ENCODE measurements at regions not wholly inside any gene's neighbourhood (a gene's known extent, or its start where the extent isn't known, plus 50 kb on each side); places are given as distances from the start of the nearest gene placed in this dataset.
A peak's percentile ranks its signal among the peaks of the same experiment; 100 is the strongest.

GRCh38 chr11:32161293-32161692, 70.4 kb downstream of the RCN1 start:
- no peak for DNase-seq (ENCODE audit: low spot score)

DNA sequence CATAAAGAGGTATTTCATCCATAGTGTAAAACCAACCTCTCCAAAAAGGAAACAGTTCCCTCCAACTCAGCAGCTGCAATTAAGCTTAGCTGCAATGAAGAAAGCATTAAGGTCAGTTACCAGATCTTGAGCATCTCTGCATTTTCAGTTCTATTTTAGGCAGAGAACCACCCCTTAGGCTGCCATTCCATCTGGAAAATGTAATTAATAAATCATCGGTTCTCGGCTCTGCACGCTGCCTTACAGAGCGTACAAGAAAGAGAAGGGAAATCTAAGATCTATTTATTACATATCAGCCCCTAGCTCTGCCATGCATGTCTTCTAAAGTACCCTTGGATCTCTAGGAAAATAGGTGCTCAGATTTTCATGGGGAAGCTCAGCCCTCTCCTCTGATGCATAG, 71.5 kb downstream of the RCN1 start:
- no peak for DNase-seq (ENCODE audit: low spot score)

- DNase-seq (ENCODE audit: low spot score), result no peak
Measured at GRCh38 chr11:32162906-32163305, 72.0 kb downstream of the RCN1 start.

DNA sequence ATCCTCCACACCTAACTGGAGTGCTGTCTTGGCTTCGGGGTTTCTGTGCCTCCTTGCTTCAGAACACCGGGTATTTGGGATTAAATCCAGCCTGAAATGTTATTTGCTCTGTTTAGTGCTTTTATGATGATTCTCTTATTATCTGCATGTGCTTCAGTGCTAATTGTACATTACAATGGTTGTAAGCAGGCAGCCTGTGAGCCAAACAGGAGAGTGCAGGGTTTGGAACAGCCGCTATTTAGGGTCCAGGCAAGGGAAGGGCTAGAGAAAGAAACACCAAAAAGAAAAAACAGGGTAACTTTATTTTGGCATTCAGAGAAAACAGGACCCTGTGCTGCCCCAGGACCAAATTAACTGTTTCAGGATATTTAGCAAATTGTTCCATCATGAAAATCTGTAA, 72.7 kb downstream of the RCN1 start:
- no peak for DNase-seq (ENCODE audit: low spot score)

GRCh38 chr11:32164836-32165235, 74.0 kb downstream of the RCN1 start:
- no peak for DNase-seq (ENCODE audit: low spot score)

DNA sequence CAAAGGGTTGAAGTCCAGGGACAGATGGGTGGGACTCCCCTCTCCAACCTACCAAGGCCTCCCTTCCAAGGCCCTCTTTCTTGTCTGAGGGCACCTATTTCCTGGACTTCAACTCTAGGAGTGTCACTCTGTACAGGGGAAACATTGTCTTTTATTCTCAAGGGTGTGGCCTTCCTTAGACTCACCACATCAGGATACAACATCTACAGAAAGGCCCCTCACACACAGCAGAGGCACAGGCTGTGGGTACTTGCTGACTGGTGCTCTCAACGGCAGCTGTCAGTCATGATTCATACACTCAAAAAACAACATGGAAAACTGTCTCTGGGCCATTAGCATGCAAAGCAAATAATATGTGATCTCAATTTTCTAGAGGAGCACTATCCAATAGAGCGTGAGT, 78.0 kb downstream of the RCN1 start:
- DNase-seq (ENCODE audit: low spot score), result no peak

DNA sequence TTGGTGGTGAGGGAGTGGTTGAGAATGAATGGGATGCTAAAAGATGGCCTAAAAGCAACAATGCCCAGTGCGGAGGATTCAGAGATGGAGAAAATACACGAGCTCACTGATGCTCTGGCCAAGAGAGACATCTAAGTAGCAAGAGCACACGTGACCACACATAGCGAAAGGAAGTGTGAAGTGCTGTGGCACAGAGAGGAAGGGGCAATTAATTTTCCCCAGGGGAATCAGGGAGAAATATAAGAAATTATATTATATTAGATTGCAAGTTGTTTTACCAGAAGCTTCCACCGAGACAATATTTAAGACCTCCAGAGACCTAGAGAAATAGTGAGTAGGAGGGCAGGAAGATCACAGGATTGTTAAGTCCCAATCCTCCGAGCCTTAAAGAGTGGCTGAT, 80.6 kb downstream of the RCN1 start:
- no peak for DNase-seq (ENCODE audit: low spot score)

- no peak for DNase-seq (ENCODE audit: low spot score)
Measured at GRCh38 chr11:32172041-32172847, 81.4 kb downstream of the RCN1 start.

DNA sequence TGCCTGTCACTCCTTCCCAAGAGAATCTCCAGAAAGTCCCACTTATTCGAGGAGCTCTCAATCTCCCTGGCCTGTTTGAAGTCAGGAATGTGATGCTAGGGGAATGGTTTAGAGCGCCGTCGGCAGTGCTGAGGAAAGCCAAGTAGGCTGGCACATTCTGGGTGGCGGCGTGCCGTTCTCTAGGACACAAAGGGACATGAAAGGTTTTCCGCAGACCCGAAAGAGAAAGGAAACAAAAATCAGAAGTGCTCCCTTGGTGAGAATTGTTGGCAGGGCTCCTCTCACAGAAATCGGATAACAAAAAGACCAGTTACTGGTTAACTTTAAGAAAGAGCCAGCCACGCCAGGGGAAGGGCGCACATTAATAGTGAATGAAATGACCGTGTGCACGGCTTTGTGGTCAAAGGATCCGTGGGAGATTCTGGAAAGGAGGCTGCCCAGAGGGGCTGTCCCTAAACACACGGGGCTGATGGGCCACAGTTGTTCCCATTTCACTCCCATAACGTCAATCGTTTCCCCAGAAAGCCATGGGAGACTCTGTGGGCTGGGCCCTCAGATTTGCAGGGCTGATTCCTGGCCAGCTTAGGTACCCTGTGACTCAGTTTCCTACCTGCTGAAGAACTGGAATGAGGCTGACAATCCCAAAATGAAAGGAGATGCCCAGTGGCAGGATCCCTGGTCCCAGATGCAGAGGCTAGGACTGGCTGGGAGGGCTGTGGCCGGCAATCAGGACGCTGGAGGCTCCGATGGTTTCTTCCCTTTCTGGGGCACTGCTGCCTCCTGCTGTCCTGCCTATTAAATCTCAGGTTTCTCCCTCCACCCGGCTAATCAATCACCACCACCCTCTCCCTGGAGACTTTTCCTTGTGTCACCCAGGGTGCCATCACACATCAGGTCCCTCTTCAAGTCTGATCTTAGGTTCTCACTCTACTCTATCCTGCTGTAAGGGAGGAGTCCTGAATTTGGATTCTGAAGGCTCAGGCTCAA, 82.3 kb downstream of the RCN1 start:
- DNase-seq (ENCODE audit: low spot score), result peak; percentile 22

GRCh38 chr11:32173977-32174376, 83.1 kb downstream of the RCN1 start:
- DNase-seq (ENCODE audit: low spot score), result no peak

GRCh38 chr11:32176223-32176934, 85.5 kb downstream of the RCN1 start:
- DNase-seq (ENCODE audit: low spot score), result peak; percentile 76

DNA sequence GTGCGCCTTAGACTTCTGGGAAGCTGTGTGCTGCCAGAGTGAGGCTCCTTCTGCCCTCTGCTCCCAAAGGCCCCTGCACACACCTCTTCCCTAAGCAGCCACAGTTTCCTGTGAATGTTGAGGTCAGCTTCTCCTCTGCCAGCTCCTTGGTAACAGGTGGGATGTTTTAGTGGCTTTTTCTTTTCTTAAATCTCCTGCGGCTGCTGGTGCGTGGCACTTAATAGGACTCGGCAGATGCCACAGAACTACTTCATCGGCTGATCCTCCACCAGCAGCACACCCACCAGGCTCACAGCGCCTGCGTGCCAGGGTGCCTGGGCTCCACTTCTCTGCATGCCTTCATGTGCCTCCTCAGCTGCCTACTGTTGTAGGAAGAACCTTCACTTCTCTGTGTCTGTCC, 87.8 kb downstream of the RCN1 start:
- DNase-seq (ENCODE audit: low spot score), result no peak

GRCh38 chr11:32183512-32183911, 92.6 kb downstream of the RCN1 start:
- no peak for DNase-seq (ENCODE audit: low spot score)

GRCh38 chr11:32184041-32184722, 93.3 kb downstream of the RCN1 start:
- no peak for DNase-seq (ENCODE audit: low spot score)

DNA sequence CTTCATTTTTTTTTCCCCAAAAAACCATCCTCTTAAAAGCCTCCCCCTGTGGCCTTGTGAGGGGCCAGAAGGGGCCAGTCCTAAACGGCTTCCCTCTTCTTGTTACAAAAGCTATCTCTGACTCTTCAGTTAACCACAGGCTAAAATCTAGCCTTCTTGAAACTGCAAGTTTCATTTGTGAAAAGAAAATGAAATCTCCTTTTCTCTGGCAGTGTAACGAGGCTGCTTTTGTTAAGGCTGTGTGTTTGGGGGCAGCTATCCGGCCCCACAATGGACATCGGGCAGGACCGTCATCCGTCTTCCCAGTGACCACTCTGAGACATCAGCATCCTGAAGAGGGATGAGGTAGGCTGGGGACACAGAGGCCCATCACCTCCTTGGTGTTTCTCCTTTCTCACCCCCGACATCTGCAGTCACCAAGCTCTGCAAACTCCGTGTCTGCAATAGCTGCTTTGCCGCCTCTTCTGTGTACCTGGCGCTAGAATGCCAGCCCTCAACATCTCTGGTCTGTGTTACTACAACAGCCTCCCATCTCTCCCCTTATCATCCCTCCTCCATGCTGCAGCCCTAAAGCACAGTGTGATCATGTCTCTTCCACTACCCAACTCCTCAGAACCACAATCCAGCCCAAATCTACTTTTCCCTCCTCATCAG, 94.0 kb downstream of the RCN1 start:
- no peak for DNase-seq (ENCODE audit: low spot score)

- DNase-seq (ENCODE audit: low spot score), result no peak
Measured at GRCh38 chr11:32186118-32186517, 95.2 kb downstream of the RCN1 start.

DNA sequence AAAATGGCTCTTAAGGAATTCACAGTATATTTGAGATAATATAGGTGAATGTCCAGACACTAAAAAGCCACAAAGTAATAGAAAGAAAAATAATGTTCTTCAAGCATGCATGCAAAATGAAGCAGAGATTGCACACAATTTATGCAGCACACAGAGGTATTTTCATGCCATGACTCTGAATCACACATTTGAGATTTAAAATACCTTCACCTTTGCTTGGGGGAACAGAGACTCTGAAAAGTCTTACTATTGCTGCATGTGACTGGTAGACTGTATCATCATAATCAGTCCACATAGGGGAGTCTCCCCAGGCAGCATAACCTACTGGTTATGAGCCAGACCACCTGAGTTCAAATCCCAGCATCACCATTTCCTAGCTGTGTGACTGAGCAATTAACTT, 96.2 kb downstream of the RCN1 start:
- no peak for DNase-seq (ENCODE audit: low spot score)

- no peak for DNase-seq (ENCODE audit: low spot score)
Measured at GRCh38 chr11:32188785-32189184, 97.9 kb downstream of the RCN1 start.

DNA sequence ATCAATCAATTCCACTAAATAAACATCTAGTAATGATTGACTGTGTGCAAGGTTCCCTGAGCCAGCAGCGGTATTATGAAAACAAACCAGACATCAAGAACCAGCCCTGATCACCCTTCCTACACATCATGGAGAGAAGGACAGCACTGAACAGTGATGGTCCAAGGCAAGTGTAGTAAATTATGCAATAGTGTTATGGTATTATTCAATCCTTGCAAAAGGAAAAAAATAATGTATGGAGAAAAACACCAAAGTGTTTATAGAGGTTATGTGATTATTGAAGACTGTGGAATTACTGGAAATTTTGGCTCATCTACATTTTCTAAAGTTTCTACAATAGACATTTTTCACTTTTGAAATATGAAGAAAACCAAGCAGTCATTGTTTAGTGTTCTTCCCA, 105.3 kb downstream of the RCN1 start:
- DNase-seq (ENCODE audit: low spot score), result no peak

DNA sequence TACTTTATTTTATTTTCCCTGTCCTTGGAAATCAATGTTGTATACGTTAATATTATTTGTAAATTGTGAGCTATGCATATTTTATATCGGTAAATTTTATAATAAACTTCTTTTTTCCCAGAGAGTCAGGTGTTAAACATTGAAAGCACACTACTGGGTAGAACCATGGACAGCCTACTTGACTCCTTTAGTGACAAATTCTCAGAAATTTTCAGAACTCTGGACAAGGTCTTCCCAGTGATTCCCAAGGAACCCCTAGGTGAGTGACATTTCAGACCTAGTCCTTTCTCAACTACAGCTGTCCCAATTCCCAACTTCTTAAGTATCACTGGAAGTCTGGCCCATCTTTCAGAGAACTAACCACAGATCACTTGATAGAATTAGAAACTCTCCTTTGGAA, 107.2 kb downstream of the RCN1 start:
- DNase-seq (ENCODE audit: low spot score), result no peak

DNA sequence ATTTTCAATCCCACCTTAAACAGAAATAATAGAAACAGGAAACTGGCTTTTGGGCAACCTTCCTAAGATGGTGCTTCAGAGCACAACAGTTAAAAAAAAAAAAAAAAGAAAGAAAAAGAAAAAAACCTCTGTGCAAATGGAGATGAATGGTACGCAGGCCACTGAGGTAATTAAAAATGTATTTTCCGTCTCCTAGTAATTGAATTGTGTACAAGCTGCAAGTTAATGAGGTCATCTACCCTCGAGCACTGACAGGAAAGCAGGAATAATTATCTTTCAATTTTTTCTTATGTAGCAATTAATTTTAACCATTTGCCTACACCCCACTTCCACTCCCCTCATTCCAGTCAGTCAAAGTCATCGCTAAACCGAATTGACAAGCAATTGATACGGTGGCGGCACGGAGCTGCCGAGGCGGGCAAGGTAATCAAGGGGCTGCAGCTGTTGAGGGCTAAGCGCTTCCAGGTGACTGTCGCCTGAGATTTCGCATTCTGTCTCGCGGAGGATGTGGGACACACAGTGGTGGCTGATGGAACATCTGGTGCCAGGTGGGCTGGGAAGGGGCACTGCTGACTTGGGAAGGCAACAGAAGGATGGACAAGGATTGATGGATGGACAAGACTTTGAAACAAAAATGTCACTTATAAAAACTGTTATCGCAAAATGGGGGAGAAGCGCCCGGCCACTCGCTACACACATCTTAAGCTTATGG, 109.4 kb downstream of the RCN1 start:
- DNase-seq (ENCODE audit: low spot score), result no peak
